ENCODE measurements at regions not wholly inside any gene's neighbourhood (a gene's known extent, or its start where the extent isn't known, plus 50 kb on each side); places are given as distances from the start of the nearest gene placed in this dataset.
A peak's percentile ranks its signal among the peaks of the same experiment; 100 is the strongest.

- TF ChIP-seq, protein P1, sequence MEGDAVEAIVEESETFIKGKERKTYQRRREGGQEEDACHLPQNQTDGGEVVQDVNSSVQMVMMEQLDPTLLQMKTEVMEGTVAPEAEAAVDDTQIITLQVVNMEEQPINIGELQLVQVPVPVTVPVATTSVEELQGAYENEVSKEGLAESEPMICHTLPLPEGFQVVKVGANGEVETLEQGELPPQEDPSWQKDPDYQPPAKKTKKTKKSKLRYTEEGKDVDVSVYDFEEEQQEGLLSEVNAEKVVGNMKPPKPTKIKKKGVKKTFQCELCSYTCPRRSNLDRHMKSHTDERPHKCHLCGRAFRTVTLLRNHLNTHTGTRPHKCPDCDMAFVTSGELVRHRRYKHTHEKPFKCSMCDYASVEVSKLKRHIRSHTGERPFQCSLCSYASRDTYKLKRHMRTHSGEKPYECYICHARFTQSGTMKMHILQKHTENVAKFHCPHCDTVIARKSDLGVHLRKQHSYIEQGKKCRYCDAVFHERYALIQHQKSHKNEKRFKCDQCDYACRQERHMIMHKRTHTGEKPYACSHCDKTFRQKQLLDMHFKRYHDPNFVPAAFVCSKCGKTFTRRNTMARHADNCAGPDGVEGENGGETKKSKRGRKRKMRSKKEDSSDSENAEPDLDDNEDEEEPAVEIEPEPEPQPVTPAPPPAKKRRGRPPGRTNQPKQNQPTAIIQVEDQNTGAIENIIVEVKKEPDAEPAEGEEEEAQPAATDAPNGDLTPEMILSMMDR (conservative IDR thresholded peaks at IDR 0.05; ENCODE audit: control insufficient read depth, insufficient read depth, low read depth, low read length), result no peak
- DNase-seq (ENCODE audit: low read depth), result no peak
- H3K4me3 ChIP-seq (ENCODE audit: control insufficient read depth, low read depth, low read length), result no peak overlapping the region
Observed at GRCh38 chr2:126971162-126971480, 72.4 kb downstream of the TEX51 start.

GRCh38 chr2:126971481-126972278 lies 73.0 kb downstream of the TEX51 start:
- DNase-seq (ENCODE audit: low read depth), result peak; percentile 52
- peak overlapping the region; percentile 41 for H3K4me3 ChIP-seq (ENCODE audit: control insufficient read depth, low read depth, low read length)
- TF ChIP-seq, protein P1 (conservative IDR thresholded peaks at IDR 0.05; ENCODE audit: control insufficient read depth, insufficient read depth, low read depth, low read length), result peak; percentile 80

DNA sequence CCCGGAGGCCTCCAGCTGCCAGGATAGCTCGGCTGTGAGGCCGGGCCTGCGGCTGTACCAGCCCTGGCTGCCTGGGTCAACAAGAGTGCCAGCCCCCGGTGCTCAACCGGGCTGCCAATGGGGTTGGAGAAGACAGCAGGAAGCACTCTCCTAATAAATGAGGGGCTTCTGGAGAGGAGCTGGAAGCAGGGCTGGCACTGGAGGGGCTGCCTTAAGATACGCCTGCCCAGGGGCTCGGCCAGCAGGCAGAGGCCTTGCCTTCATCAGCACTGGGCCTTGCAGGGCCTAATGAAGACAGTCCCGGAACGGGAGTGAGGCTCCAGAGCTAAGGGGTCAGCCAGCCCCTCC lies 73.6 kb downstream of the TEX51 start:
- no peak overlapping the region for H3K4me3 ChIP-seq (ENCODE audit: control insufficient read depth, low read depth, low read length)
- no peak for DNase-seq (ENCODE audit: low read depth)
- TF ChIP-seq, protein P1 (conservative IDR thresholded peaks at IDR 0.05; ENCODE audit: control insufficient read depth, insufficient read depth, low read depth, low read length), result no peak

DNA sequence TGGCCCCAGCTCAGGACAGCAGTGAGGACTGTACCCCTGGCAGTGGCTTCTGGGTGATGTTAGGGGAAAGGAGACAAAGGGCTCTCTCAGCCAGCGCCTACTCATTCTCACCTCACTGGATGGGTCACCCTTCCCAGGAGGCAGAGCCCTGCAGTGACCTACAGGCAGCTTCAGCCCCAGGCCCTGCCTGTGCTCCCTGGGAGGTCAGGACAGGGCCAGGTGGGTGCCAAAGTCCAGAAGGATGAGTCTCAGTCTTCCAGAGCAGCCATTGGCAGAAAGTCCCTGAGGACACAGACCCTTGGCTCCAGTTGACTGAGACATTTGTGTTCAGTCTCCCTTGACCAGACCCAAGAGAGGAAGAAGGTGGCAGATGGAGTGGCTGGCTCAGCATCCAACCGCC lies 75.1 kb downstream of the TEX51 start:
- no peak overlapping the region for H3K4me3 ChIP-seq (ENCODE audit: control insufficient read depth, low read depth, low read length)
- TF ChIP-seq, protein P1 (conservative IDR thresholded peaks at IDR 0.05; ENCODE audit: control insufficient read depth, insufficient read depth, low read depth, low read length), result no peak
- DNase-seq (ENCODE audit: low read depth), result no peak

- no peak overlapping the region for H3K4me3 ChIP-seq (ENCODE audit: control insufficient read depth, low read depth, low read length)
- no peak for DNase-seq (ENCODE audit: low read depth)
- TF ChIP-seq, protein P1 (conservative IDR thresholded peaks at IDR 0.05; ENCODE audit: control insufficient read depth, insufficient read depth, low read depth, low read length), result no peak
Observed at GRCh38 chr2:126975671-126976655, 77.3 kb downstream of the TEX51 start.

- TF ChIP-seq, protein P1 (conservative IDR thresholded peaks at IDR 0.05; ENCODE audit: control insufficient read depth, insufficient read depth, low read depth, low read length), result no peak
- no peak for DNase-seq (ENCODE audit: low read depth)
- H3K4me3 ChIP-seq (ENCODE audit: control insufficient read depth, low read depth, low read length), result no peak overlapping the region
Observed at GRCh38 chr2:126976721-126977328, 78.1 kb downstream of the TEX51 start.
